ENCODE measurements at regions not wholly inside any gene's neighbourhood (a gene's known extent, or its start where the extent isn't known, plus 50 kb on each side); places are given as distances from the start of the nearest gene placed in this dataset.

- DNase-seq, result no peak
Observed at GRCh38 chr12:107226126-107226525, 132.8 kb upstream of the CRY1 start.

DNA sequence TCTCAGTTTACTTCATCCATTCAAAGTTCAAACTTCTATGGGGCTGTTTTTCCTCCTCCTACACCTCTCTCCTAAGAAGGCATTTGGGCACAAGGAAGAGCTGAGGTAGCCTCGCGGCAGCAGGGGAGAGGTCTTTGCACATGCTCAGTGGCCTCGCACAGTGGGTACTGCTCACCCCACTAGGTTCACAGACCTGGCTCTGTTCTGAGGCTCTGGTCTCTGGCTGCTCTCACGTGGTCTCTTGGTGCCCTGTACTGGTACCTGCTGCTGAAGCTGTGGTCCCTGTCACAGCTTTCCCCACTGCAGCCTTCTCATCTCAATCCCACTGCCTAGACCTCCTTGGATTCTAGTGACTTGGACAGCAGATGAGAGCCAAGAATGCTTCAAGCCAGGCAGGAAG lies 134.7 kb upstream of the CRY1 start:
- DNase-seq, result no peak

DNA sequence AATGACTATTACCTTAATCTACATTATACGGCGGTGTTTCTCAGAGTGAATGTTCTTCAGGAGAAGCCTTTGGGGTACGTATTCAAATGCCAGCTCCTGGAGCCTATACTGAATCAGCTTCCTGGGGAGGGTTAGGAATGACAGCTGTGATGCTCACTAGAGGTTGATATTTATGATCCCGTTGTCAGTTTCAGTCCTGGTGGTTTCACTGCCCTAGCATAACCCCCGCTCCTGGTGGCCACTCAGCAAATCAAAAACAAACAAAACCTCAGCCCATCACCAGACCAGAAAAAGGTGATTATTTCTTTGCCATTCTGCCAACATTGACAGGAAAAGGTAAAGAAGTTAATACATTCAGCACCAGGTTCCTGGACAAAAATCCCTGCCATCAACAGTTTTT lies 136.5 kb upstream of the CRY1 start:
- DNase-seq, result no peak

- DNase-seq, result no peak
Observed at GRCh38 chr12:107231303-107231702, 138.0 kb upstream of the CRY1 start.

DNA sequence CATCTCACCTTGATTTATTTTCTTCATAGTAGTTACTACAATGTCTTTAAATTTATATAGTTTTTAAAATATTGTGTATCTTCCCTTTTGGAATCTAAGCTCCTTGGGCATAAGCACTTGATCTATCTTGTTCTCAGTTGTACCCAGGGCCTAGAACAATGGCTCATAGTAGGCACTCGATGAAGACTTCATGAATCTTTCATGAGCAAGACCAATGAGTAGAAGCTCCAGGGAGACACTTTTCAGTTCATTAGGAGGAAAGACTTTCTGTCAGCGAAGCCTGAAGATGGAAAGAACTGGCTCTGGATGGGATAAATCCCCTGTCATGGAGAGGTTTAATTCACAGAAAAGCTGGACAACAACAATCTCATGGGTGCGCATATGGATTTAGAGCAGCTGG lies 140.2 kb upstream of the CRY1 start:
- DNase-seq, result no peak

DNA sequence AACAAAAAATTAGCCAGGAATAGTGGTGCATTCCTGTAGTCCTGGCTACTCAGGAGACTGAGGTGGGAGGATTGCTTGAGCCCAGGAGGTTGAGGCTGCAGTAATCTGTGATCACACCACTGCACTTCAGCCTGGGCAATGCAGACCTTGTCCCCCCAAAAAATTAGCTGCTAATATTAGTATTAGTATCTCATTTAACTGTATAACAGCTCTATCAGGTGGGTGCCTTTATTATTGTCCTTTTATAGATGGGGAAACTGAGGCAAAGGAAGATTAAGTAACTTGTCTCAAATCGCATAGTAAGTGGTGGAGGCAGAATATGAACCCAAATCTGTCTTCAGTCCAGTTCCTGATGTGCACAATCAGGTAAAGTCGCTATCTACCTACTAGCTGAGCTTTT lies 142.3 kb upstream of the CRY1 start:
- no peak for DNase-seq

- DNase-seq, result no peak
Observed at GRCh38 chr12:107236824-107237511, 143.6 kb upstream of the CRY1 start.

DNA sequence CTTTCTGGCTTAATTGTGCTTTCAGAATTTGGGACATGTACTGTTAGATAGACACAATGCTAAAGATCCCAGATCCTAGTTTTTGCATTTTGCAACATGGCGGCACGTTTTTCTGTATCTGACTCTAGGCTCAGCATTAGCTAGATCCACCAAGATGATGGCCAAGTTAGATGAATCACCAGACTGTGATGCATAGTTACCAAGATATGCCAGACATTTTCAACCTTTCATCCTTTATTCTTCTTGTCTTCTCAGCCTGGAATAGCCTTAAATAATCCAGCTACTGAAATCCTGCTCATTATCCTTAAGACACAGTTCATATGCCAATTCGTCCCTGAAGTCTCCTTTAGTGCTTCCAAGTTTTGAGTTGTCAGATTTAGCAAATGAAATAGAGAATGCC lies 144.9 kb upstream of the CRY1 start:
- DNase-seq, result no peak

- DNase-seq, result no peak
Observed at GRCh38 chr12:107241411-107241810, 148.1 kb upstream of the CRY1 start.

- DNase-seq, result no peak
Observed at GRCh38 chr12:107242189-107242588, 148.8 kb upstream of the CRY1 start.

- DNase-seq, result no peak
Observed at GRCh38 chr12:107243341-107243740, 150.0 kb upstream of the CRY1 start.

DNA sequence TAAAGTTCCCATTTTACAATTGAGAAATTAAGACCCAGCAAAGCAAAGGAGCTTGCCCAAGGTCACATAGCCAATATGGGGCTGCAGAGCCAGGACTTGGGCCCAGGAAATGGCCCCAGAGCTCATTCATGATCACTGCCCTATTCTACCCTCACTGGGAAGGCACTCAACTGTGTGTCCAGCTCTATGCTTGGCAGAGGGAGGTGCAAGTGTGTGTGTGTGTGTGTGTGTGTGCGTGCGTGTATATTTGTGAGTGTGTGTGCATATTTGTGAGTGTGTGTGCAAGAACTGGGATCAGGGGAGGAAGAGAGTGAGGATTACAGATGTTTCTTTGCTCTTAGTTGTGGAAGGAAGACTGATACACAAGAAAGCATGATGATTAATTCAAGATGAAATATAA lies 151.2 kb upstream of the CRY1 start:
- no peak for DNase-seq

- DNase-seq, result no peak
Observed at GRCh38 chr12:107247650-107248049, 154.3 kb upstream of the CRY1 start.

DNA sequence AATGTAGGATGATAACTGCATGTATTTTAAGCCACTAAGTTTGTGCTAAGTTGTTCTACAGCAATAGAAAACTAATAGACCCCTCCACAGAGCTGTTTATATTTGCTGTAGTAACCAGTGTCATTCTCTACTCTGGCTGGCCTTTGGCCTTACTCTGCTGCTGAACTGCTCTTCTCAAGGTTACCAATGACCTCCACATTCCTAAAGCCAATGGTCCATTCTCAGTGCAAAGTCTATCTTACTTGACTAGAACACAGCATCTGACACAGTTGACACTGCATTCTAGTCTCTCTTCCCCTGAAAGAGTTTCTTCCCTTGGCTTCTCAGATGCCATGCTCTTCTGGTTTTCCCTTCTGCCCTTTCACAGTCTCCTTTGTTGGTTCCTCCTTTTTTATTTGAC lies 154.8 kb upstream of the CRY1 start:
- no peak for DNase-seq

GRCh38 chr12:107251288-107251687 lies 157.9 kb upstream of the CRY1 start:
- DNase-seq, result no peak

DNA sequence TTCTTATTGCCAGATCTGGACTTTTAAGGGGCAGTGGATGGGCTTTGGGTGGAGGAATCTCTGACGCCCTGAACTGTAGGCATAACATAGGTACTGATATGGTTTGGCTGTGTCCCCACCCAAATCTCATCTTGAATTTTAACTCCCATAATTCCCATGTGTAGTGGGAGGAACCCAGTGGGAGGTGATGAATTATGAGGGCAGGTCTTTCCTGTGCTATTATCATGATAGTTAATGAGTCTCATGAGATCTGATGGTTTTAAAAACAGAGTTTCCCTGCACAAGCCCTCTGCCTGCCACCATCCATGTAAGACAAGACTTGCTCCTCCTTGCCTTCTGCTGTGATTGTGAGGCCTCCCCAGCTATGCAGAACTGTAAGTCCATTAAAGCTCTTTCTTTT lies 160.0 kb upstream of the CRY1 start:
- no peak for DNase-seq

- DNase-seq, result no peak
Observed at GRCh38 chr12:107254258-107254856, 161.0 kb upstream of the CRY1 start.

- DNase-seq, result no peak
Observed at GRCh38 chr12:107258780-107259179, 165.4 kb upstream of the CRY1 start.

DNA sequence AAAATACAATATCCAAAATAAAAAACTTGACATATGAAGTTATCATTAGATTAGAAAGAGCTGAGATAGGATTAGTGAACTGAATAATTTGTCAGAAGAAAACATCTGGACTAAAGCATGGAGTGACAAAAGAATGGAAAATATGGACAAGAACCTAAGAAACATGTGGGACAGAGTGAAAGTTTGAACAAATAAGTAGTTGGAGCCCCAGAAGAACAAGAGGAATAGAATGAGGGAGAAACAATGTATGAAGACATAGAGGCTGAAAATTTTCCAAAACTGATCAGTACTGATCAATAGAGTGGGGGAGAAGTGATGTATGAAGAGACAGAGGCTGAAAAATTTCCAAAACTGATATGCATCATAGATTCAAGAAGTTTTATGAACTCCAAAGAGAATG lies 170.6 kb upstream of the CRY1 start:
- DNase-seq, result no peak

- no peak for DNase-seq
Observed at GRCh38 chr12:107264667-107265066, 171.3 kb upstream of the CRY1 start.

DNA sequence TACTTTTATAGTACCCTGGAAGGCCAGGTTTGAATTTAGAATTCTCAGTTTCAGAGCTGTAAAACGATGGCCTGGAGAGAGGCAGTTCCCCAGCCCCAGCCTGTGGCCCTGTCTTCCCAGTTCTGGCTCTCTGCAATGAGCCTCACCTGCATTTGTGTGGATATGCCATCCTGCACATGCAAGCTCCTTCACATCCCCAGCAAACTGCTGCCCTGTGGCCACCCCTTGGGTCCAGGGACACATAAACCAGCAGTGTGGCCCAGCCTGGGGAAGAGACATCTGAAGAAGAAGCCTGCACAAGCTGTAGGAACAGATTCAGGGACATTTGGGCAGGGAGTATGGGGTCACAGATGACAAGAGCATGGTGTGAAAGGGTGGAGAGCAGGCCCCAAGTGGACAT lies 174.3 kb upstream of the CRY1 start:
- DNase-seq, result no peak

- no peak for DNase-seq
Observed at GRCh38 chr12:107271523-107271922, 178.2 kb upstream of the CRY1 start.

DNA sequence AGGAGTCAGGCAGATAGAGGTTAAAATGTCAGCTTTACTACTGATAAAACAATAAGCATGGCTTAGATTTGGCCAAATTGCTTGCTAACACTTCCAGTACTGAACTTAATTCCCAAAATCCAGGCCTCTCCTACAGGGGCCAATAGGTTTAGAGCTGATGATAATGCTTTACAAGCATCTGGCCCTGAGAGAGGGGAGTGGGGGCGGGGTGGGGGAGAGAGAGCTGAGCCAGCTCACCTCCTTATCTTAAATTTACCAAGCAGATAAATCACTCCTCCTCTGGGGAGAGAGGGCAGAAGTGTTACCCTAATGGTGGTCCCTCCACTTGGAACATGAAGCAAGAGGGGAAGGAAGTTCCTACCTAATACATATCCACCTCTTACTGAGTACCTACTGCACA lies 182.2 kb upstream of the CRY1 start:
- no peak for DNase-seq

DNA sequence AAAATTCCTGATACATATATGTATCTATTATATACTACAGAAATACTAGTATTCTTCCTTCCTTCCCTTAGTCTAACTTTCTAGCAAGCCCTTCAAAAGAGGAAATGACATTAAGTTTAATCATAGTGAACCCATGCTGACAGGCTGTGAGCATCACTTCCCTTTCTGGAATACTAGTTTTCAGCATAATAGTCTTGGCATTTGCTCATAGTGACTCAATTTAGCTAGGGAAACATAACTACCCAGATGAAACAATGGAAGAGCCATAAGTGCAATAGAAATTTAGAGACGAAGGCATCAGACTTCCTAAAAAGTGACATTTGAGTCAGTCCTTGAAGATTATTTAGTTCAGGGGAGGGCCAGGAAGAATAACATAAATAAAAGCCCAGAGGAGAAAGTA lies 184.5 kb upstream of the CRY1 start:
- no peak for DNase-seq

DNA sequence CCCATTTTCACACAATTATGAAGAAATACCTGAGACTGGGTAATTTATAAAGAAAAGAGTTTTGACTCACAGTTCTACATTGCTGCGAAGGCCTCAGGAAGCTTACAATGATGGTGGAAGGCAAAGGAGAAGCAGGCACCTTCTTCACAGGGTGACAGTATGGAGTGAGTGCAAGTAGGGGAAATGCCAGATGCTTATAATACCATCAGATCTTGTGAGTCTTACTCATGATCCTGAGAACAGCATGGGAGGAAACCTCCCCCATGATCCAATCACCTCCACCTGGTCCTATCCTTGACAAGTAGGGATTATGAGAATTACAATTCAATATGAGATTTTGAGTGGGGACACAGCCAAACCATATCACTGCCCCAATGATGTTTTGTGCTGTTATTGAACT lies 189.3 kb upstream of the CRY1 start:
- no peak for DNase-seq
